ENCODE measurements at regions not wholly inside any gene's neighbourhood (a gene's known extent, or its start where the extent isn't known, plus 50 kb on each side); places are given as distances from the start of the nearest gene placed in this dataset.
"Not testable (repeated sequence)": the region's sequence is repeated elsewhere in the genome, so short reads cannot be mapped to it uniquely, and the experiment has no call there.

DNA sequence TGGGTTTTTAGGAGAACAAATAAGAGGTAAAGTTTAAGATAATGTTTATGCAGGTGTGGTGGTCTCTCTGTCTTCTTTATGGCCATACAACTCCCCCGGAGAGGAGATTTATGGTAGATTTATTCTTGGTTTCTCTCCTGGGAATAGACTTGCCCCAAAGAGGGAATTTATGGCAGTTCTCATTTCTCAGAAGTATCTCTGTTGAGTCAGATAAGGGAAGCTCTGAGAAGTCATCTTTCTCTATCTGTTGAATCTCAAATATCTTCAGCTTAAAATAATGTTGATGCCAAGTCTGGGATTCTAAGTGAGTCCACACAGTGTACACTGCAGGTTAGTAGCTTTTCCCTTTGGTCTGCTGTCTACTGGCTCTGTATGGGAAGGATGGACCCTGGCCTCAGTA is 276.4 kb upstream of the PLET1 start:
- Mint-ChIP-seq H3K9me3 (peaks cover 18% of the 10 kb centered on the region), H3K36me3 (peaks cover 13% of the 10 kb centered on the region), H3K4me1 (peaks cover 13% of the 10 kb centered on the region), H3K4me3 (no peak overlapping the region), H3K27ac (no peak overlapping the region), H3K27me3 (ENCODE audit: low read depth) (peaks cover 11% of the 10 kb centered on the region)
- ChIA-PET POLR2A (no interaction called here), CTCF (interaction anchor here (1.6 to 2.2 kb wide), 2 partner anchors 19 to 83 kb away, joined by 6 to 9 read pairs; no protein-coding TSS in a partner anchor)
- DNase-seq (ENCODE audit: low spot score) (no peak), ATAC-seq (no peak)
- TF ChIP-seq NFE2L1 (CRISPR knock-in tag; IDR thresholded peaks at IDR 0.05) (no peak), E2F1 (CRISPR knock-in tag; IDR thresholded peaks at IDR 0.05) (no peak), TEAD1 (CRISPR knock-in tag; IDR thresholded peaks at IDR 0.05) (no peak), JAZF1 (CRISPR knock-in tag; IDR thresholded peaks at IDR 0.05) (no peak), PREB (CRISPR knock-in tag; IDR thresholded peaks at IDR 0.05; ENCODE audit: borderline replicate concordance) (no peak), ZNF263 (CRISPR knock-in tag; IDR thresholded peaks at IDR 0.05; ENCODE audit: low read depth) (no peak), TP53 (CRISPR knock-in tag; IDR thresholded peaks at IDR 0.05) (no peak), ZBTB21 (CRISPR knock-in tag; IDR thresholded peaks at IDR 0.05; ENCODE audit: borderline replicate concordance) (no peak)

DNA sequence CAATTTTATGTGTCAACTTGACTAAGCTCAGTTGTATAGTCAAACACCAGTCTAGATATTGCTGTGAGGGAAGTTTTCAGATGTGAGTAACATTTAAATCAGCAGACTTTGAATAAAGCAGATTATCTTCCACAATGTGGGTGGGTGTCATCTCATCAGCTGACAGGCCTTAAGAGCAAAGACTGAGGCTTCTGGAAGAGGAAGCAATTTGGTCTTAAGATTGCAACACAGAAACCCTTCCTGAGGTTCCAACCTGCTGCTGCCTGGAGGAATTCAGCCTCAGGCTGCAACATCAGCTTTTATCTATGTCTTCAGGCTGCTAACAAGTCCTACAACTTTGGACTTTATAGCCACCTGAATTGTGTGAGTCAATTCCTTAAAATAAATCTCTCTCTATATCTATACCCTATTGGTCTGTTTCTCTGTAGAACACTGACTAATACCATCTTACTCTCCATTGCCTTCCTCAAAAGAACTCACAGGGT is 277.2 kb upstream of the PLET1 start:
- POLR2A ChIA-PET = no interaction called here
- DNase-seq (ENCODE audit: low spot score) = no peak
- no peak overlapping the region for H3K27ac Mint-ChIP-seq
- peaks cover 13% of the 10 kb centered on the region for H3K4me1 Mint-ChIP-seq
- H3K4me3 Mint-ChIP-seq = no peak overlapping the region
- no peak for TF ChIP-seq CDX4 (CRISPR knock-in tag; IDR thresholded peaks at IDR 0.05; ENCODE audit: borderline replicate concordance)
- TF ChIP-seq SP1 (CRISPR knock-in tag; conservative IDR thresholded peaks at IDR 0.05) = no peak
- no peak for TF ChIP-seq RELA (CRISPR knock-in tag; IDR thresholded peaks at IDR 0.05; ENCODE audit: borderline replicate concordance)
- TF ChIP-seq ZNF671 (CRISPR knock-in tag; IDR thresholded peaks at IDR 0.05) = no peak
- ATAC-seq = no peak
- peaks cover 18% of the 10 kb centered on the region for H3K36me3 Mint-ChIP-seq
- CTCF ChIA-PET = interaction anchor here (2.2 kb wide), 1 partner anchor 84 kb away, joined by 6 read pairs; no protein-coding TSS in a partner anchor
- H3K27me3 Mint-ChIP-seq (ENCODE audit: low read depth) = peaks cover 11% of the 10 kb centered on the region
- peaks cover 25% of the 10 kb centered on the region for H3K9me3 Mint-ChIP-seq

DNA sequence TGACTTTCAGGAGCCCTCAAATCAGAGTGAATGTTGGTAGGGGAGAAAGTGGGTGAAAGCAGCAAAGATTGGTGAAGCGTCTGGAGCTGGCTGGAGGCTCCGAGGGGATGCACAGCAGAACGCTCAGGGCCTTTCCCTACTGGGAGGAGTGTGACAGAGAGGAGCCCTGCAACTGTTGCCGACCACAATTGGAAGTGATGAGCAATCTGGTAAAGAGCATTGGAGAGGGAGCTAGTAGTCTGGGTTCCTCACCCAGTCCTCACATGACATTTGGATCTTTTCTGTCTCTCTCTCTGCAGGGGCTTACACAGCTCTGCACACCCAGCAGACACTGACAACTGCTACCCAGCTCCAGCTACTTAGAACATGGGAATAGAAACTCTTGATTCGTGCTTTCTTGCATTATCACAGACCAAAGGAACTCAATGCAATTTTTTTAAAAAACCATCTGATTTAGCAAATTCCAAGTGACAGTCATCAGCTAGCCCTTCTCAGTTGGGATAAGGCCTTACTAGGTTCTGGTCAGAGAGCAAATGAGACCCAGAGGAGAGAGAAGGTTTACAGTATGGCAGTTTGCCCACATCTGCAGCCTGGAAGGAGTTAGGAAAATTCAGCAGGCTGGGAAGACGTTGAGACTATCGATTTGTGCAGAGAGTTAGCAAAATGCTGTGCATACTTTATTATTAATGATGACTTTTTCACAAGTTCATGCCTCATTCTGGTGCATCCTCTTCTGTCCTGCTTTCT is 278.0 kb upstream of the PLET1 start:
- Mint-ChIP-seq H3K4me3 (no peak overlapping the region), H3K9me3 (peaks cover 25% of the 10 kb centered on the region), H3K27ac (no peak overlapping the region), H3K4me1 (peaks cover 13% of the 10 kb centered on the region), H3K36me3 (peaks cover 18% of the 10 kb centered on the region), H3K27me3 (ENCODE audit: low read depth) (peaks cover 11% of the 10 kb centered on the region)
- POLR2A ChIA-PET = interaction anchor here (0.6 kb wide), 1 partner anchor 35 kb away, joined by 3 read pairs; no protein-coding TSS in a partner anchor
- TF ChIP-seq TCF7 (CRISPR knock-in tag; IDR thresholded peaks at IDR 0.05; ENCODE audit: low read depth) = no peak
- CTCF ChIA-PET = interaction anchor here (0.8 to 2.1 kb wide), 2 partner anchors 17 to 98 kb away, joined by 4 to 8 read pairs; no protein-coding TSS in a partner anchor
- DNase-seq (ENCODE audit: low spot score) = no peak
- no peak for ATAC-seq

- not testable (repeated sequence) for H3K27ac Mint-ChIP-seq; ATAC-seq; H3K4me3 Mint-ChIP-seq; DNase-seq (ENCODE audit: low spot score)
- peaks cover 18% of the 10 kb centered on the region for H3K36me3 Mint-ChIP-seq
- POLR2A ChIA-PET = interaction anchor here (0.6 kb wide), 1 partner anchor 36 kb away, joined by 3 read pairs; no protein-coding TSS in a partner anchor
- peaks cover 25% of the 10 kb centered on the region for H3K9me3 Mint-ChIP-seq
- H3K27me3 Mint-ChIP-seq (ENCODE audit: low read depth) = peaks cover 11% of the 10 kb centered on the region
- H3K4me1 Mint-ChIP-seq = peaks cover 13% of the 10 kb centered on the region
- CTCF ChIA-PET = interaction anchor here (2.1 kb wide), 1 partner anchor 16 kb away, joined by 8 read pairs; no protein-coding TSS in a partner anchor
Observed at GRCh38 chr11:112539281-112539555, 278.6 kb upstream of the PLET1 start.

Measured in WTC11 (cell line).